Naive B cell (primary cell): ENCODE measurements at regions not wholly inside any gene's neighbourhood (a gene's known extent, or its start where the extent isn't known, plus 50 kb on each side); places are given as distances from the start of the nearest gene placed in this dataset.
A peak's percentile ranks its signal among the peaks of the same experiment; 100 is the strongest.
"Not testable (repeated sequence)": the region's sequence is repeated elsewhere in the genome, so short reads cannot be mapped to it uniquely, and the experiment has no call there.

ENCODE experiments used
- ATAC-seq, 2 donors: fragments of 150-1000 bp; cut with Tn5 transposase; 2 replicates each; pipeline ENCODE4 v1.10.0; 2021; ENCODE audit warnings: low read depth in 2 of 2, mild to moderate bottlenecking in 2 of 2, moderate library complexity in 2 of 2
- DNase-seq: peaks from one replicate; pipeline ENCODE4 v3.0.0; 2022
- H3K27ac Mint-ChIP-seq, 6 donors: one replicate each; pipeline ENCODE4 v1.8.0; 2020 to 2022; ENCODE audit warnings: mild to moderate bottlenecking in 6 of 6, mixed read lengths in 6 of 6, moderate library complexity in 5 of 6, inconsistent platforms in 2 of 6
- H3K27me3 Mint-ChIP-seq, 3 donors: one replicate each; pipeline ENCODE4 v1.8.0; 2021 to 2022; ENCODE audit warnings: mixed read lengths in 3 of 3, mild to moderate bottlenecking in 1 of 3
- H3K36me3 Mint-ChIP-seq, 2 donors: one replicate each; pipeline ENCODE4 v1.8.0; 2020 to 2022; ENCODE audit warnings: mixed read lengths in 2 of 2, inconsistent platforms in 1 of 2, mild to moderate bottlenecking in 1 of 2
- H3K4me1 Mint-ChIP-seq, 3 donors: one replicate each; pipeline ENCODE4 v1.8.0; 2020 to 2022; ENCODE audit warnings: mixed read lengths in 3 of 3, inconsistent platforms in 1 of 3, mild to moderate bottlenecking in 1 of 3, moderate library complexity in 1 of 3
- H3K4me3 Mint-ChIP-seq, 8 donors: one replicate each; pipeline ENCODE4 v1.8.0; 2020 to 2022; ENCODE audit warnings: mild to moderate bottlenecking in 8 of 8, mixed read lengths in 8 of 8, moderate library complexity in 8 of 8, inconsistent platforms in 2 of 8
- H3K9me3 Mint-ChIP-seq, 7 donors: one replicate each; pipeline ENCODE4 v1.8.0; 2020 to 2022; ENCODE audit warnings: mixed read lengths in 7 of 7, mild to moderate bottlenecking in 5 of 7, inconsistent platforms in 2 of 7, moderate library complexity in 1 of 7

DNA sequence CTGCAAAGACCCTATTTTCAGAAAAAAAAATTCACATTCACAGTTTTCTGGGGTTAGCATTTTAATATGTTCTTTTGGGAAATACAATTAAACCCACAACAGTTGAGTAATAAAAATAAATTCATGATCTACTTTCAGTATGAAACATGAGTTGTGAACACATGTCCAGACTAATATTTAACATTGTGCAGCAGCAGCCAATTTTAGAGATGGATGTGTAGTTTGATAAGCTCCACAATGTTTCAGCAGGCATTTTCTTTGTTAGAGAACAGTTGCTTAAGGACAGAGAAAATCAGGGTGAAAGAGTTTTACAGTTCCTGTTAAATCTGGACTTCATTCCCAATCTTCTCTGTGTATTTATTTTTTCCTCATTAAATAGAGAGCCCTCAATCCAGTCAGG is 519.5 kb downstream of the PIK3C3 start:
- Mint-ChIP-seq H3K9me3 (no peaks in the 10 kb centered on the region), H3K27me3 (no peaks in the 10 kb centered on the region), H3K4me1 (no peaks in the 10 kb centered on the region), H3K27ac (no peak overlapping the region), H3K4me3 (no peak overlapping the region), H3K36me3 (no peaks in the 10 kb centered on the region)
- no peak for DNase-seq
- no peak for ATAC-seq

DNA sequence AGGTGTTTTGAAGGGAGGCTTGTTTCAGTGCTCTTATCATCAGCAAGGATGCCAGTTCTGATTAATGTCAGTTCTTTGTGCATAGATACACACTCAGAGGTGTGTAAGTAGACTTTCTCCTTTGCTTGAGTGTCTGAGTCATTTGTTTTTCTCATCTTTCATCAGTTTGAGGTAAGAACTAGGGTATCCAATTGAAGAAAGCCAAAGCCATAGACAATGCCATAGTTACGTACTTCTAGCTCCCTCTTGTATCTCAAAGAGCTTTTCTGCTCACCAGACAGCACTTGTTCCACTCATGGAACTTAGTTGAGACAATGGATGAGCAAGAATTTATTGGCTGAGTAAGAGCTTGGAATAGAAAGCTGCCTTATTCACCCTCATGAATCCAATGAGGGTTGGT is 520.1 kb downstream of the PIK3C3 start:
- DNase-seq = no peak
- Mint-ChIP-seq H3K9me3 (no peaks in the 10 kb centered on the region), H3K4me3 (no peak overlapping the region), H3K4me1 (no peaks in the 10 kb centered on the region), H3K27me3 (no peaks in the 10 kb centered on the region), H3K36me3 (no peaks in the 10 kb centered on the region), H3K27ac (no peak overlapping the region)
- no peak for ATAC-seq

DNA sequence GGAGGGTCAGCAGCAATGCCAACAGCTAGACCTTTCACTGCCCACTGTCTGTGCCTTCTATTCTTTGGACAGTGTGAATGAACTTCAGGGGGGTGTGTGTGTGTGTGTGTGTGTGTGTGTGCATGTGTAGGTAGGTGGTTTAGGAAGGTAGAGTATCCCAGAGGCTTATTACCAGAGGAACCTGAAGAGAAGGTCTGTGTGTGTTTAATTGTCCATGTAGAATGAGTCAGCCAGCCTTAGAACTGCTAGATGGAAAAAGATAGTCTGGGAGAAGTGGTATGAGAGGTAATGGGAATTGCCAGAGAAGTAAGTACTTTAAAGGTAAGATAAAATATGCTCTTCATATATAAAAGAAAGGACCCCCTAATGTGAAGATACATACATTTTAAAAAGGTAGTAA is 522.2 kb downstream of the PIK3C3 start:
- Mint-ChIP-seq H3K36me3 (no peaks in the 10 kb centered on the region), H3K9me3 (no peaks in the 10 kb centered on the region), H3K4me3 (no peak overlapping the region), H3K4me1 (no peaks in the 10 kb centered on the region), H3K27me3 (no peaks in the 10 kb centered on the region), H3K27ac (no peak overlapping the region)
- no peak for ATAC-seq
- DNase-seq = no peak

DNA sequence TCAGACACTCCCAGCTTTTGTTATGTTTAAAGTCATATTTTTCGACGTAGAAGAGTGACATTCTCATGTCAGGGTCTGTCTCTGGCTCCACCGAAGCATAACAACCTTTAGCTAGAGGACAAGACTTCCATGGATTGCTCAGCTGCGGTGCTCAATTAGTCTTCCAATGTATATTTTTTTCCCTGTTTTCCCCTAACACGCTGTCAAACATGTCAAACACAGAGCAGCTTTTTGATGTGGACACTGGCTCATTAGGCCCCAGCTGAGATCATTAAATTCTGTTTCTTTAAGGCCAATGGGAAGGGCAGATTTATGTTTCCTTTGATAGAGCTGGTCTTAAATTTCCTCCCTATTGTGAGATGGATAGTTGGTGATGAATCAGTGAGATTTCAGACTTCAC is 525.4 kb downstream of the PIK3C3 start:
- Mint-ChIP-seq H3K36me3 (peaks cover 0 to 4% of the 10 kb centered on the region in 2 donors), H3K27ac (no peak overlapping the region), H3K4me3 (no peak overlapping the region), H3K9me3 (peaks cover 0 to 11% (median 3%) of the 10 kb centered on the region in 7 donors), H3K27me3 (no peaks in the 10 kb centered on the region), H3K4me1 (no peaks in the 10 kb centered on the region)
- no peak for ATAC-seq
- DNase-seq = no peak

DNA sequence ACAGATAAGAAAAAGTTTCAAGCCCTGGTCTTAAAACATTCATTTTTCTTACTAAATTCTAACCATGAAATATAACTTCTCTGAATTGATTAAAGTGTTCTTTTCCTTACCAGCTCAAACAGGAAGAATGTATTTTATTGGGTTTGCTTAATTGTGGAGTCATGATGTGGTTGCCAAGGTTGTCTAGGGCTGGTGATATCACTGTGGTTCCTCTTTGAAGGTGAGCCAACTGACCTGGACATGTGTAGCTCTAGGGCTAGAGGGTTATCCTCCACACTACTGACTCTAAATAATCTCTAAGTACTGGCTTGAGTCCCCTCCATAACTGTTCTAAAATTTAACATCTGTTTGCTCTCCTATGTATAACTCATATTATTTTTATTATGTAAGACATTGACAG is 529.6 kb downstream of the PIK3C3 start:
- no peak for DNase-seq
- no peak for ATAC-seq
- Mint-ChIP-seq H3K27ac (peak overlapping the region in 1 of 6 donors; percentile 75), H3K27me3 (no peaks in the 10 kb centered on the region), H3K36me3 (peaks cover 0 to 4% of the 10 kb centered on the region in 2 donors), H3K4me3 (no peak overlapping the region), H3K9me3 (peaks cover 0 to 18% (median 4%) of the 10 kb centered on the region in 7 donors), H3K4me1 (no peaks in the 10 kb centered on the region)

DNA sequence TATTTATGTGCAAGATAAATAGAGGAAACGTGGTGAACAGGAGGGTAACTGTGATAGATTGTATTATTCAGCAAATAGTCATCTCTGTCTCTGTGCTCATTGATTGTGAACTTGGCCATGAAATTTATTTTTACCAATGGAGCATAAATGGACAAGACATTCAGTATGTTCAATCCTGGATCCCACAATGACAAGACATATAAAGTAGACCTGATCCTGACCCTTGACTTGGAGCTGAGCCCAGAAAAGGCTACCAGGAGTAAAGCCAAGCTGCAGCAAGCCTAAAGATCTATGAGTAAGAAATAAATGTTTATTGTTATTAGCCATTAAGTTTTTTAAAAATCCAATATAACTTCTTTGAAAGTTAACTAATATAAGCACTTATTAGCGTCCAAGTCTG is 531.2 kb downstream of the PIK3C3 start:
- H3K9me3 Mint-ChIP-seq = peaks cover 0 to 18% (median 4%) of the 10 kb centered on the region in 7 donors
- H3K4me3 Mint-ChIP-seq = no peak overlapping the region
- no peak for ATAC-seq
- H3K27ac Mint-ChIP-seq = peak overlapping the region in 1 of 6 donors; percentile 1
- H3K4me1 Mint-ChIP-seq = no peaks in the 10 kb centered on the region
- no peak for DNase-seq
- H3K27me3 Mint-ChIP-seq = no peaks in the 10 kb centered on the region
- H3K36me3 Mint-ChIP-seq = peaks cover 0 to 4% of the 10 kb centered on the region in 2 donors

DNA sequence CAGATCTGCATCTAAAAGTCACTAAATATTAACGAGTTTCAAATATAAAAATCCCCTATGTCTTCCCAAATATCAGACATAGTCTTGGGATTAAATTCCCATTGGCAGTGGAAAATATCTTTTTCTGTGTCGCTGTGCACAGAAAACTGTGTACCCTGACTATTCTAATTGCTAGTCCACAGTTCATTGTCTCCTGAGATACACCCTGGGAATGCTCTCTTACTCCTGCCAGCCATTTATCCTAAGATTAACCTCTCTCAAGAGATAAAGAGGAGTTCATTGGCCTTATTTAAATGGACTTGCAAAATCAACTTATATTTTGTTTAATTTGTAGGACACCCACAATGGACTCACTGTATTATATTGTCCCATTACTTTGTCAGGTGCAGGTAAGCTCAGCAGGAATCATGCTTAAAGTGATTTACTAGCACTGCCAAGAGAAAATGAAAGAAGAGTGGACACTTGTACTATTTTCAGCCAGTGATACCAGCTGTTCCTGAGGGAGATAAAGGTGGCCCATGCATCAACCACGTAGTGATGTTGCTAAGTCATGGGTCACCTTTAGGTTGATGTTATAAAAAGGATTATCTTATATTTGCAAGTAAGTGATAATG is 553.8 kb downstream of the PIK3C3 start:
- no peaks in the 10 kb centered on the region for H3K4me1 Mint-ChIP-seq
- DNase-seq = no peak
- ATAC-seq = no peak
- H3K27me3 Mint-ChIP-seq = peaks cover 0 to 3% (median 0%) of the 10 kb centered on the region in 3 donors
- no peak overlapping the region for H3K27ac Mint-ChIP-seq
- no peaks in the 10 kb centered on the region for H3K36me3 Mint-ChIP-seq
- H3K4me3 Mint-ChIP-seq = no peak overlapping the region
- peaks cover 0 to 5% (median 1%) of the 10 kb centered on the region in 7 donors for H3K9me3 Mint-ChIP-seq

DNA sequence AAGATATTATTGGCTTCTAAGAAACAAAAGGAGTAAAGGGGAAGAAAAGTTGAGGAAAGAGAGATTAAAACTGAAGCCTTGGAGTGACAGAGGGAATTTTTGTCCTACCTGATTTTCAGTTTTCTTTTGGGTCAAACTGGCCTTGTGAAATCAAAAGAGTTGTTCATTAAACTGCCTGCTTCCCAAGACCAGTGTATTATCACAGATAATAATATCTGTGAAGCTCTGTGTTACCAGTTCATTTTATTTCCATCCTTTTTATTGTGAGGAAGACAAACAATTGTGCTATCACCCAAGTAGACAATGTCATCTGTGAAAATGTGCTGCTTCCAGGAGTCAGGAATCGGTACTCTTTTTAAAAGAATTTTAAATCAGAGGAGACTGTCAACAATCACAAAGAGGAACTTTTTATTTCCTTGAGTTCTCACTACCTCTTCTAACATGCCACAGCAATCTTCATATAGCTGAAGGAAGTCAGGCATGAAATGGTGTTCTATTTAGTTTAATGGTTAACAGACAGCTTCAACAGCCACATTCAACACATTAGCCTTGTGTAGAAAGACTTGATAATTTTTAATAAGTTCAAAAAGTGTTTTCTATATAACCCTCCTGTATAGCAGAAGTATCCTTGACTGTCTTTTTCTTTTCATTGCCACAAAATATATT is 554.8 kb downstream of the PIK3C3 start:
- DNase-seq = no peak
- ATAC-seq = no peak
- Mint-ChIP-seq H3K27ac (no peak overlapping the region), H3K27me3 (peaks cover 0 to 3% (median 0%) of the 10 kb centered on the region in 3 donors), H3K4me3 (no peak overlapping the region), H3K4me1 (no peaks in the 10 kb centered on the region), H3K36me3 (no peaks in the 10 kb centered on the region), H3K9me3 (peaks cover 0 to 5% (median 3%) of the 10 kb centered on the region in 7 donors)

DNA sequence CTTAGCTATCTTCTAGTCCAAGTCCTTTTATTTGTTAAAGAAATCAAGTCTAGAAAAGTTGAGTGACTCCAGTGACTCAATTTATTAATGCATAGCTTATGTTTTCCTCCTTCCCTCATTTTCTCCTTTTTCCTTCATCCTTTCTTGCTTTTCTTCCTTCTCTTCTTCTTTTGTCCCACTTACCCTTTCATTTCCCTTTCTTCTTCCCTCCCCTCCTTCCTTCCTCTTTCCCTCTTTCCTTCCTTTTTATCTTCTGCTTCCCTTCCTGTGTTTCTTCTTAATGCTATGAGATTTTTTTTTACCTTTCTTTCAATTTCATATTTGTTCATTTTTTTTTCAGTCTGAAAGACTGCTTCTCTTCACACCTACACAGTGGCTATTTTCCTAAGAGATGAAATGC is 555.5 kb downstream of the PIK3C3 start:
- DNase-seq (no peak), ATAC-seq (no peak)
- Mint-ChIP-seq H3K27ac (peak overlapping the region in 2 of 6 donors; percentile 4), H3K4me1 (no peaks in the 10 kb centered on the region), H3K36me3 (no peaks in the 10 kb centered on the region), H3K9me3 (peaks cover 0 to 5% (median 3%) of the 10 kb centered on the region in 7 donors), H3K27me3 (peaks cover 0 to 3% (median 0%) of the 10 kb centered on the region in 3 donors), H3K4me3 (no peak overlapping the region)

DNA sequence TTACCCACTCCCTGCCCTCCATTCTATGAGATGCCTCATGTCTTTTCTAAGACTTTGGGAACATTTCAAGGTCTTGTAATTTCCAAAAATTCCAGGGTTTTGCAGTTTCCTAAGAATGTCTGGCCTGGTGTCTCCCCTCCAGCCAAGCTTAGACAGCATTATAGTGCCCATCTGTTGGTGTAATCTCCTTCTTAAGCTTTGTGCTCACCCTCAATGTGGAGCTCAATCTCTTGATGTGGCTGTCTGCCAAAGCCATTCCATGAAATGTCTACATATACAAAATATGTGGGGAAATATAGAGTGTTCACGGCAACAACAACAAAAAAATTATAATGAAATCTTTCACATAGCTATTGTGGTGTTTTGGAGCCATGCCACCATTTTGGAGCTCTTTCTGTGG is 558.4 kb downstream of the PIK3C3 start:
- DNase-seq (no peak), ATAC-seq (no peak)
- Mint-ChIP-seq H3K9me3 (peaks cover 0 to 5% (median 3%) of the 10 kb centered on the region in 7 donors), H3K4me3 (no peak overlapping the region), H3K27me3 (no peaks in the 10 kb centered on the region), H3K36me3 (no peaks in the 10 kb centered on the region), H3K4me1 (no peaks in the 10 kb centered on the region), H3K27ac (no peak overlapping the region)

DNA sequence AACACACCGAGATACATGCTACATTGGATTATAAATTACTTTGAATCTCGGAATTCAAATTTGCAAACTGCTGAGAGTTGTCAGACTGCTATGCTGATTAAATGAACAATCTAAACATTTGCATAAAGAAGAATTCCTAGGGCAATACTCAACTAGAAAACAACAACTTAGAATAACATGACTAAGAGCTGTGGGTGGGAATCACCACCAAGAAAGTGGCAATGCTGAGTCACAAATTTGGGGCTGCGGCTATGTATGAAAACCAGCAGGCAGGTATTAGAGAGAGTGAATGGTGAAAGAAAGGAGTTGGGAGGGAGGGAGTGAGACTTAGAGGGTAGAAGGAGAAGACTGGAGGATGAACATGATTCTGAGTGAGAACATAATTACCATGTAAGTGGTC is 559.5 kb downstream of the PIK3C3 start:
- no peaks in the 10 kb centered on the region for H3K4me1 Mint-ChIP-seq
- no peaks in the 10 kb centered on the region for H3K36me3 Mint-ChIP-seq
- H3K27me3 Mint-ChIP-seq = no peaks in the 10 kb centered on the region
- peak overlapping the region in 1 of 8 donors; percentile 33 for H3K4me3 Mint-ChIP-seq
- H3K9me3 Mint-ChIP-seq = peaks cover 0 to 9% (median 3%) of the 10 kb centered on the region in 7 donors
- no peak for ATAC-seq
- no peak for DNase-seq
- H3K27ac Mint-ChIP-seq = no peak overlapping the region

DNA sequence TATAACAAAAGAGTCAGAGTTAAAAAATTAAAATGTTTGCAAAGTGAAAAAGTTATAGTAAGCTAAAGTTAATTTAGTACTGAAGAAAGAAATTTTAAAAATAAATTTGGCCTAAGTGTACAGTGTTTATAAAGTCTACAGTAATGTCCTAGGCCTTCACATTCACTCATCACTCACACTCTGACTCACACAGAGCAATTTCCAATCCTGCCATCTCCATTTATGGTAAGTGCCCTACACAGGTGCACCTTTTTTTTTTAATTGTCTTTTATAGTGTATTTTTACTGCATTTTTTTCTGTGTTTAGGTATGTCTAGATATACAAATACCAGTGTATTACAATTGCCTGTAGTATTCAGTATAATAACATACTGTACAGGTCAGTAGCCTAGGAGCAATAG is 562.9 kb downstream of the PIK3C3 start:
- ATAC-seq (no peak), DNase-seq (no peak)
- Mint-ChIP-seq H3K4me3 (no peak overlapping the region), H3K9me3 (peaks cover 0 to 6% (median 4%) of the 10 kb centered on the region in 7 donors), H3K4me1 (no peaks in the 10 kb centered on the region), H3K27me3 (no peaks in the 10 kb centered on the region), H3K36me3 (no peaks in the 10 kb centered on the region), H3K27ac (no peak overlapping the region)

DNA sequence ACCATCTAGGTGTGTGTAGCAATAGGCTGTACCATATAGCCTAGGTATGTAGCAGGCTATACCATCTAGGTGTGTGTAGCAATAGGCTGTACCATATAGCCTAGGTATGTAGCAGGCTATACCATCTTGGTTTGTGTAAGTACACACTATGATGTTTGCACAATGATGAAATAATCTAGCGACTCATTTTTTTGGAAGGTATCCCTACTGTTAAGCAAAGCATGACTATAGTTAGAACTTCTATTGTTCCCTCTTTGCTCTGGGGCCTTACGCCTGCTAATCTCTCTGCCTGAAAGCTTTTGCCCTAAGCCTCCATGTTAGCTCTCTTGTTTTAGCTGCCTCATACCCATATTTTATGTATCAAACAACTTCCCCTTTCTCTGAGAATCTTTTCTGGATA is 563.3 kb downstream of the PIK3C3 start:
- ATAC-seq, H3K27me3 Mint-ChIP-seq, H3K9me3 Mint-ChIP-seq, H3K36me3 Mint-ChIP-seq, H3K27ac Mint-ChIP-seq, H3K4me3 Mint-ChIP-seq, H3K4me1 Mint-ChIP-seq, DNase-seq: not testable (repeated sequence)

DNA sequence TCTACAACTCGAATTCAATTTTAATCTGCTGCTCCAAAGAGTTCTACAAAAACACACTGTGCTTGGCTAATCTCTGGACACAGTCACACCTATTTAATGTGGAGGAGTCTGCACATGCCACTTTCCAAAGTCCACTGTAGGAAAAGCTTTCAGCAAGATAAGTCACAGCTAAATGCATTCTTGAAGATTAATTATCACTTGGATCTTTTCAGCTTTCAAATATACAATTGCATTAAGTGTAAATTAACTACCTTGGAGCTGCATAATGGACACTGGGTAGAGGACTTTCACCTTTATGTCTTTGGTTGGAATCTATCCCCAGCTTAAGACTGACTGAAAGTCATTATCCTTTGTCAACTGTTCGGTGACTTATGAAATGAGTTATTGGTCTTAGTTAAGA is 565.1 kb downstream of the PIK3C3 start:
- Mint-ChIP-seq H3K27ac (no peak overlapping the region), H3K36me3 (no peaks in the 10 kb centered on the region), H3K4me1 (no peaks in the 10 kb centered on the region), H3K4me3 (no peak overlapping the region), H3K9me3 (peaks cover 0 to 6% (median 2%) of the 10 kb centered on the region in 7 donors), H3K27me3 (no peaks in the 10 kb centered on the region)
- DNase-seq = no peak
- no peak for ATAC-seq
